Naive thymus-derived CD8-positive, alpha-beta T cell (primary cell): ENCODE measurements at regions not wholly inside any gene's neighbourhood (a gene's known extent, or its start where the extent isn't known, plus 50 kb on each side); places are given as distances from the start of the nearest gene placed in this dataset.

Source experiments
- ATAC-seq, 2 donors: fragments of 150-1000 bp; cut with Tn5 transposase in 1 of 2; sonication (Bioruptor Pico), chemical (Tn5 transposase) in 1 of 2; 1 replicate in 1 of 2; 2 replicates in 1 of 2; pipeline ENCODE4 v1.10.0; 2021; ENCODE audit warnings: mild to moderate bottlenecking in 2 of 2, moderate library complexity in 2 of 2
- POLR2A ChIA-PET: fragments of 350-600 bp; sonication (Branson Sonifier 250); formaldehyde crosslinking; loops from one replicate; lab custom pipeline; 2021; ENCODE audit warnings: antibody characterized with exemption; lab: Charles Lee
- DNase-seq, 10 donors: peaks; one replicate each; pipeline versions ENCODE4 v3.0.0 to v3.0.0-alpha.2; 2020 to 2022
- H3K27ac Mint-ChIP-seq, 10 donors: one replicate each; pipeline ENCODE4 v1.8.0; 2020 to 2022; ENCODE audit warnings: mild to moderate bottlenecking in 10 of 10, mixed read lengths in 10 of 10, moderate library complexity in 4 of 10, inconsistent platforms in 1 of 10
- H3K27me3 Mint-ChIP-seq, 5 donors: one replicate each; pipeline ENCODE4 v1.8.0; 2021 to 2022; ENCODE audit warnings: mixed read lengths in 5 of 5
- H3K36me3 Mint-ChIP-seq, 3 donors: one replicate each; pipeline ENCODE4 v1.8.0; 2020 to 2022; ENCODE audit warnings: mixed read lengths in 3 of 3, mild to moderate bottlenecking in 2 of 3, inconsistent platforms in 1 of 3
- H3K4me1 Mint-ChIP-seq, 4 donors: one replicate each; pipeline ENCODE4 v1.8.0; 2021 to 2022; ENCODE audit warnings: mixed read lengths in 4 of 4
- H3K4me3 Mint-ChIP-seq, 10 donors: one replicate each; pipeline ENCODE4 v1.8.0; 2020 to 2022; ENCODE audit warnings: mild to moderate bottlenecking in 10 of 10, mixed read lengths in 10 of 10, moderate library complexity in 6 of 10, inconsistent platforms in 1 of 10
- H3K9me3 Mint-ChIP-seq, 9 donors: one replicate each; pipeline ENCODE4 v1.8.0; 2020 to 2022; ENCODE audit warnings: mixed read lengths in 9 of 9, mild to moderate bottlenecking in 3 of 9, inconsistent platforms in 1 of 9, moderate library complexity in 1 of 9

GRCh38 chr13:56903710-56904282 is 236.9 kb upstream of the PRR20A start:
- Mint-ChIP-seq H3K36me3 (no peaks in the 10 kb centered on the region), H3K27ac (no peak overlapping the region), H3K4me1 (no peaks in the 10 kb centered on the region), H3K4me3 (no peak overlapping the region), H3K9me3 (peaks cover 0 to 21% (median 6%) of the 10 kb centered on the region in 9 donors), H3K27me3 (no peaks in the 10 kb centered on the region)
- ATAC-seq (no peak), DNase-seq (no peak)
- POLR2A ChIA-PET: no interaction called here

GRCh38 chr13:56906909-56907308 is 233.8 kb upstream of the PRR20A start:
- Mint-ChIP-seq H3K27ac (no peak overlapping the region), H3K4me1 (no peaks in the 10 kb centered on the region), H3K27me3 (no peaks in the 10 kb centered on the region), H3K9me3 (peaks cover 0 to 13% (median 5%) of the 10 kb centered on the region in 9 donors), H3K4me3 (no peak overlapping the region), H3K36me3 (no peaks in the 10 kb centered on the region)
- ATAC-seq: no peak
- DNase-seq: no peak
- POLR2A ChIA-PET: no interaction called here

GRCh38 chr13:56907766-56908165 is 233.0 kb upstream of the PRR20A start:
- no peak overlapping the region for H3K4me3 Mint-ChIP-seq
- no peak for ATAC-seq

GRCh38 chr13:56909896-56910600 is 230.7 kb upstream of the PRR20A start:
- POLR2A ChIA-PET: no interaction called here
- no peak overlapping the region for H3K4me3 Mint-ChIP-seq
- no peaks in the 10 kb centered on the region for H3K27me3 Mint-ChIP-seq
- H3K9me3 Mint-ChIP-seq: peaks cover 0 to 15% (median 5%) of the 10 kb centered on the region in 9 donors
- no peak for DNase-seq
- no peaks in the 10 kb centered on the region for H3K36me3 Mint-ChIP-seq
- no peak for ATAC-seq
- no peak overlapping the region for H3K27ac Mint-ChIP-seq
- no peaks in the 10 kb centered on the region for H3K4me1 Mint-ChIP-seq

More at GRCh38 chr13:56907766-56908165, 233.0 kb upstream of the PRR20A start:
- Mint-ChIP-seq H3K36me3 (no peaks in the 10 kb centered on the region), H3K27ac (no peak overlapping the region), H3K9me3 (peaks cover 0 to 18% (median 5%) of the 10 kb centered on the region in 9 donors), H3K4me1 (no peaks in the 10 kb centered on the region), H3K27me3 (no peaks in the 10 kb centered on the region)
- DNase-seq: no peak
- POLR2A ChIA-PET: no interaction called here

GRCh38 chr13:56917966-56918365 is 222.8 kb upstream of the PRR20A start:
- Mint-ChIP-seq H3K36me3 (no peaks in the 10 kb centered on the region), H3K4me1 (no peaks in the 10 kb centered on the region), H3K4me3 (no peak overlapping the region), H3K9me3 (peaks cover 0 to 22% (median 10%) of the 10 kb centered on the region in 9 donors), H3K27ac (no peak overlapping the region), H3K27me3 (no peaks in the 10 kb centered on the region)
- POLR2A ChIA-PET: no interaction called here
- DNase-seq (no peak), ATAC-seq (no peak)

DNA sequence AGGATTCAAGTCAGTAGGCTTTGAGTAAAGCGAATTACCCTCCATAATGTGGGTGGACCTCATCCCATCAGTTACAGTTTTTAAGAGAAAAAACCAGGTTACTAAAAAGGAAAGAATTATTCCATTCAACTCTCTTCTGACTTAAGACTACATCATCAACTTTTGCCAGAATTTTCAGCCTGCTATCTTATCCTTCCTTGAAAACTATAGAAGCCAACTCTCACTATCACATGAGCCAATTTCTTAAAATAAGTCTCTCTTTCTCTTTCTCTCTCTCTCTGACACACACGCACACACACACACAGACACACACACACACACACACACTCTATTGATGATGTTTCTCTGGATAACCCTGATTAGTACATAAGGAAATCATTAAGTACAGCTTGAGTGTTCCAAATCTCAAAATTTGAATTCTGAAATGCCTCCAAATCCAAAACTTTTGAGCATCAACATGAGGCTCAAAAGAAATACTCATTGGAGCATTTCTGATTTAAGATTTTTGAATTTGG is 217.0 kb upstream of the PRR20A start:
- no peaks in the 10 kb centered on the region for H3K27me3 Mint-ChIP-seq
- no peak for ATAC-seq
- no peaks in the 10 kb centered on the region for H3K4me1 Mint-ChIP-seq
- no peak overlapping the region for H3K4me3 Mint-ChIP-seq
- peaks cover 0 to 3% (median 0%) of the 10 kb centered on the region in 3 donors for H3K36me3 Mint-ChIP-seq
- POLR2A ChIA-PET: no interaction called here
- no peak overlapping the region for H3K27ac Mint-ChIP-seq
- peaks cover 10 to 24% (median 13%) of the 10 kb centered on the region in 9 donors for H3K9me3 Mint-ChIP-seq
- DNase-seq: no peak

GRCh38 chr13:56924401-56924800 is 216.3 kb upstream of the PRR20A start:
- DNase-seq (no peak), ATAC-seq (no peak)
- Mint-ChIP-seq H3K27me3 (no peaks in the 10 kb centered on the region), H3K27ac (no peak overlapping the region), H3K4me1 (no peaks in the 10 kb centered on the region), H3K4me3 (no peak overlapping the region), H3K9me3 (peaks cover 10 to 21% (median 18%) of the 10 kb centered on the region in 9 donors), H3K36me3 (peaks cover 0 to 3% (median 0%) of the 10 kb centered on the region in 3 donors)
- POLR2A ChIA-PET: no interaction called here

- H3K36me3 Mint-ChIP-seq: peaks cover 0 to 3% (median 0%) of the 10 kb centered on the region in 3 donors
- H3K4me3 Mint-ChIP-seq: no peak overlapping the region
- H3K27ac Mint-ChIP-seq: no peak overlapping the region
- no peaks in the 10 kb centered on the region for H3K4me1 Mint-ChIP-seq
- POLR2A ChIA-PET: no interaction called here
- ATAC-seq (no peak), DNase-seq (no peak)
- H3K9me3 Mint-ChIP-seq: peaks cover 0 to 28% (median 20%) of the 10 kb centered on the region in 9 donors
- H3K27me3 Mint-ChIP-seq: no peaks in the 10 kb centered on the region
Measured at GRCh38 chr13:56932104-56932503, 208.6 kb upstream of the PRR20A start.

DNA sequence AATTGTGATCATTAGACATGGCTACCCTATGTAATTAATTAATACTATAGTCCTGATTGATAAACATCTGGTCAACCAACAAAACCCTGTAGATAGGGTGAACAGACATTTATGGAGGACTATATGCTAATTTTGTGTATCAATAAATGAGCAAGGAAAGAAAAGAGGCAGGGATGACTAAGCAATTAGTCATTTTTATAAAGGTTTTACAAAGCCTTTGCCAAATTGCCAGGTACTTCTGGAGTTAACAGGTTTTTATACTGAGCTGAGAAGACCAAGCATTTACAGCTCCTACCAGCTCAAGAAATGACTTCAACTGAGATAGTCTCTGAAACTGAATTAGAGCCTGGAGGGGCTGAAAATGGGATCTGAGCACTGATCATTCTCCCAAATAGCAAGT is 186.8 kb upstream of the PRR20A start:
- H3K36me3 Mint-ChIP-seq: no peaks in the 10 kb centered on the region
- ATAC-seq (no peak), DNase-seq (no peak)
- no peaks in the 10 kb centered on the region for H3K4me1 Mint-ChIP-seq
- POLR2A ChIA-PET: no interaction called here
- no peaks in the 10 kb centered on the region for H3K27me3 Mint-ChIP-seq
- no peak overlapping the region for H3K27ac Mint-ChIP-seq
- H3K9me3 Mint-ChIP-seq: peaks cover 0 to 18% (median 2%) of the 10 kb centered on the region in 9 donors
- H3K4me3 Mint-ChIP-seq: no peak overlapping the region

- no peak for DNase-seq
- no peaks in the 10 kb centered on the region for H3K4me1 Mint-ChIP-seq
- no peak overlapping the region for H3K27ac Mint-ChIP-seq
- POLR2A ChIA-PET: no interaction called here
- no peak overlapping the region for H3K4me3 Mint-ChIP-seq
- H3K36me3 Mint-ChIP-seq: peaks cover 0 to 5% (median 0%) of the 10 kb centered on the region in 3 donors
- no peaks in the 10 kb centered on the region for H3K27me3 Mint-ChIP-seq
- H3K9me3 Mint-ChIP-seq: peaks cover 0 to 44% (median 17%) of the 10 kb centered on the region in 9 donors
- ATAC-seq: no peak
Measured at GRCh38 chr13:56975647-56976046, 165.1 kb upstream of the PRR20A start.

DNA sequence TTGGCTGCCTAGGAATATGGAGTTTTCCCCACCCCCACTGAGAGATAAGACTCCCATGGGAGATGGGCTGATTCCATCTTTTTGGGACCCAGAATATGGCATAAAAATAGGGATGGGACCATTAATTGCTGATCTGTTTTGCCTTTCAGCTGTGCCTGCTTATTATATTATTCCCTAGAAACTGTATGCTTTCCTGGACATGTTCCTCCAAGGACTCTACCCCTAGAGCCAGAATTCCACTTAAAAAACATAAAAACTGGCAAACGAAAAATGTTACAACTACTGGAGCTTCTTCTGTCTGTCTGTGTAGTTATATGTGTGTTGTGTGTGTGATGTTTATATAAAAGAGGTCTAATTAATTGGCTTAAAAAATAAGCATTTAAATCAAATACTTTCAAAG is 159.9 kb upstream of the PRR20A start:
- POLR2A ChIA-PET: no interaction called here

GRCh38 chr13:56986121-56986520 is 154.6 kb upstream of the PRR20A start:
- POLR2A ChIA-PET: no interaction called here
- ATAC-seq (no peak), DNase-seq (no peak)
- no peaks in the 10 kb centered on the region for H3K27me3 Mint-ChIP-seq
- no peaks in the 10 kb centered on the region for H3K36me3 Mint-ChIP-seq
- H3K9me3 Mint-ChIP-seq: peaks cover 0 to 24% (median 6%) of the 10 kb centered on the region in 9 donors
- no peaks in the 10 kb centered on the region for H3K4me1 Mint-ChIP-seq
- no peak overlapping the region for H3K27ac Mint-ChIP-seq
- no peak overlapping the region for H3K4me3 Mint-ChIP-seq

More for the DNA sequence above, 159.9 kb upstream of the PRR20A start:
- no peak for ATAC-seq
- Mint-ChIP-seq H3K9me3 (peaks cover 0 to 34% (median 12%) of the 10 kb centered on the region in 9 donors), H3K36me3 (peaks cover 0 to 5% (median 0%) of the 10 kb centered on the region in 3 donors), H3K4me3 (no peak overlapping the region), H3K27me3 (no peaks in the 10 kb centered on the region), H3K4me1 (no peaks in the 10 kb centered on the region), H3K27ac (no peak overlapping the region)
- no peak for DNase-seq

GRCh38 chr13:56988543-56988942 is 152.2 kb upstream of the PRR20A start:
- H3K4me1 Mint-ChIP-seq: no peaks in the 10 kb centered on the region
- POLR2A ChIA-PET: no interaction called here
- no peaks in the 10 kb centered on the region for H3K36me3 Mint-ChIP-seq
- no peaks in the 10 kb centered on the region for H3K27me3 Mint-ChIP-seq
- H3K4me3 Mint-ChIP-seq: no peak overlapping the region
- H3K27ac Mint-ChIP-seq: no peak overlapping the region
- ATAC-seq (no peak), DNase-seq (no peak)
- peaks cover 0 to 18% (median 4%) of the 10 kb centered on the region in 9 donors for H3K9me3 Mint-ChIP-seq
